CD8-positive, alpha-beta memory T cell (primary cell): ENCODE measurements at regions not wholly inside any gene's neighbourhood (a gene's known extent, or its start where the extent isn't known, plus 50 kb on each side); places are given as distances from the start of the nearest gene placed in this dataset.

ENCODE experiments used
- CTCF ChIA-PET: fragments of 350-600 bp; sonication (Branson Sonifier 250); formaldehyde crosslinking; loops from one replicate; lab custom pipeline; 2021; ENCODE audit warnings: antibody characterized with exemption; lab: Charles Lee
- POLR2A ChIA-PET: fragments of 350-600 bp; sonication (Branson Sonifier 250); formaldehyde crosslinking; loops from one replicate; lab custom pipeline; 2021; ENCODE audit warnings: antibody characterized with exemption; lab: Charles Lee
- DNase-seq, 5 donors: peaks; one replicate each; pipeline versions ENCODE4 v3.0.0 to v3.0.0-alpha.2; 2020 to 2022; ENCODE audit warnings: mixed read lengths in 1 of 5
- H3K27ac ChIP-seq: one replicate; pipeline ENCODE4 v1.7.0; 2013; ENCODE audit warnings: low read depth, mild to moderate bottlenecking, low read length, moderate library complexity
- H3K27me3 ChIP-seq: 2 replicates; pipeline ENCODE4 v1.7.0; 2013; ENCODE audit warnings: low read length, mild to moderate bottlenecking; ENCODE audit not compliant: insufficient read depth, poor library complexity, severe bottlenecking
- H3K36me3 ChIP-seq: 2 replicates; pipeline ENCODE4 v1.7.0; 2013; ENCODE audit warnings: mild to moderate bottlenecking, low read length, moderate library complexity; ENCODE audit not compliant: insufficient read depth
- H3K4me1 ChIP-seq: 2 replicates; pipeline ENCODE4 v1.7.0; 2013; ENCODE audit warnings: mild to moderate bottlenecking, low read length, moderate library complexity; ENCODE audit not compliant: insufficient read depth
- H3K4me3 ChIP-seq: 2 replicates; pipeline ENCODE4 v1.7.0; 2013; ENCODE audit warnings: mild to moderate bottlenecking, low read length
- H3K9me3 ChIP-seq: 2 replicates; pipeline ENCODE4 v1.7.0; 2013; ENCODE audit warnings: mild to moderate bottlenecking, low read length
- H3K27ac Mint-ChIP-seq, 8 donors: one replicate each; pipeline ENCODE4 v1.8.0; 2020 to 2021; ENCODE audit warnings: mixed read lengths in 8 of 8, mild to moderate bottlenecking in 6 of 8, inconsistent platforms in 3 of 8, moderate library complexity in 3 of 8
- H3K27me3 Mint-ChIP-seq, 2 donors: one replicate each; pipeline ENCODE4 v1.8.0; 2020 to 2021; ENCODE audit warnings: mixed read lengths in 2 of 2, mild to moderate bottlenecking in 1 of 2, moderate library complexity in 1 of 2
- H3K36me3 Mint-ChIP-seq, 3 donors: one replicate each; pipeline ENCODE4 v1.8.0; 2020 to 2021; ENCODE audit warnings: mixed read lengths in 3 of 3, inconsistent platforms in 1 of 3, mild to moderate bottlenecking in 1 of 3
- H3K4me1 Mint-ChIP-seq, 3 donors: one replicate each; pipeline ENCODE4 v1.8.0; 2020 to 2021; ENCODE audit warnings: mixed read lengths in 3 of 3, inconsistent platforms in 1 of 3, mild to moderate bottlenecking in 1 of 3
- H3K4me3 Mint-ChIP-seq, 7 donors: one replicate each; pipeline ENCODE4 v1.8.0; 2020 to 2021; ENCODE audit warnings: mixed read lengths in 7 of 7, mild to moderate bottlenecking in 6 of 7, moderate library complexity in 4 of 7, inconsistent platforms in 2 of 7
- H3K9me3 Mint-ChIP-seq, 5 donors: one replicate each; pipeline ENCODE4 v1.8.0; 2020 to 2022; ENCODE audit warnings: mixed read lengths in 5 of 5, mild to moderate bottlenecking in 3 of 5, moderate library complexity in 2 of 5, inconsistent platforms in 1 of 5

- no peak for DNase-seq
- no peaks in the 10 kb centered on the region for H3K4me1 ChIP-seq
- no peak overlapping the region for H3K4me3 ChIP-seq
- H3K36me3 Mint-ChIP-seq = peaks cover 0 to 2% (median 0%) of the 10 kb centered on the region in 3 donors
- ChIA-PET CTCF (no interaction called here), POLR2A (no interaction called here)
- peak overlapping the region in 2 of 8 donors; percentile 21 to 62 for H3K27ac Mint-ChIP-seq
- no peaks in the 10 kb centered on the region for H3K4me1 Mint-ChIP-seq
- no peak overlapping the region for H3K27ac ChIP-seq
- H3K9me3 Mint-ChIP-seq = peaks cover 0 to 3% (median 0%) of the 10 kb centered on the region in 5 donors
- no peaks in the 10 kb centered on the region for H3K27me3 ChIP-seq
- peaks cover 3 to 18% of the 10 kb centered on the region in 2 donors for H3K27me3 Mint-ChIP-seq
- no peaks in the 10 kb centered on the region for H3K9me3 ChIP-seq
- H3K4me3 Mint-ChIP-seq = no peak overlapping the region
- H3K36me3 ChIP-seq = no peaks in the 10 kb centered on the region
Measured at GRCh38 chr2:8615576-8616281, 66.1 kb upstream of the ID2 start.

DNA sequence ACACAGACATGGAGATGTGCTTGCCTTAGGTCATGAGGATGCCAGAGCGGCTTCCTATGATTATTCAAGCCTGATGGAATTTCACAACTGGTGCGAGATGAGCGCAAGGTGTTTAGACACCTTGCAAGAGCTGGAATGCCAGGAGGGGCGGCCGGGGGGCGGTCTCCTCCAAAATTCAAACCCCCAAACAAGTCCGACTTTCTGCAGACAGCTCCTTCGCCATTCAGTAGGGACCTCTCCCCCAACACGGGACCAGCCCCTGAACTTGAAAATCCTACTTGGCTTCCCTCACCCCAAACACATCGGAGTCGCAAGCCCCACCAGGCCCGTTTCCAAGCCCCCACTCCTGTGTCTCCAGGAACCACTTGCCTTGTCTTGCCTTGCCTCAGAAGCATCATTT, 64.8 kb upstream of the ID2 start:
- Histone ChIP-seq H3K4me3 (no peak overlapping the region), H3K4me1 (no peaks in the 10 kb centered on the region), H3K27me3 (no peaks in the 10 kb centered on the region), H3K27ac (no peak overlapping the region), H3K36me3 (no peaks in the 10 kb centered on the region), H3K9me3 (no peaks in the 10 kb centered on the region)
- no peak overlapping the region for H3K4me3 Mint-ChIP-seq
- no peak for DNase-seq
- H3K4me1 Mint-ChIP-seq = no peaks in the 10 kb centered on the region
- H3K36me3 Mint-ChIP-seq = no peaks in the 10 kb centered on the region
- POLR2A ChIA-PET = no interaction called here
- CTCF ChIA-PET = no interaction called here
- H3K9me3 Mint-ChIP-seq = no peaks in the 10 kb centered on the region
- no peak overlapping the region for H3K27ac Mint-ChIP-seq
- peaks cover 6 to 18% of the 10 kb centered on the region in 2 donors for H3K27me3 Mint-ChIP-seq

DNA sequence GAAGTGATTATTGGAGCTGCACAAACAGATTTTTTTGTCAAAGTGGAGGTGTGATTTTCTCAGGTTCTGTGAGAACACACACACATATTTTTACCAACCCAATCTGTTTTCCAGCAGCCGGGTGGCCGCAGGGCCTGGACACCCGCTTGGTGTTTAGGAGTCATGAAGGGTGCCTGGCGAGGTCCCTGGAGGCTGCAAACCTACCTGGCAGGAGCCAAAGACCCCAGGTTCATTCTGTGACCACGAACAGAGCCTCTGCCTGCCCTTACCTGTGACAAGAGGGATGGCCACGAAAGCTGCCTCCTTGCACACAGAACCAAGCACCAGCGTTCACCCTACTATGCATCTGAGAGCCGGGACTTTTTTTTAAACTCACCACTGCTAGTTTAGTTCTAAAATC, 64.3 kb upstream of the ID2 start:
- Mint-ChIP-seq H3K4me1 (no peaks in the 10 kb centered on the region), H3K27me3 (peaks cover 6 to 18% of the 10 kb centered on the region in 2 donors), H3K27ac (no peak overlapping the region), H3K9me3 (no peaks in the 10 kb centered on the region), H3K36me3 (no peaks in the 10 kb centered on the region), H3K4me3 (no peak overlapping the region)
- no peaks in the 10 kb centered on the region for H3K36me3 ChIP-seq
- H3K4me1 ChIP-seq = no peaks in the 10 kb centered on the region
- no peaks in the 10 kb centered on the region for H3K27me3 ChIP-seq
- CTCF ChIA-PET = no interaction called here
- no peaks in the 10 kb centered on the region for H3K9me3 ChIP-seq
- H3K27ac ChIP-seq = no peak overlapping the region
- no peak overlapping the region for H3K4me3 ChIP-seq
- no peak for DNase-seq
- POLR2A ChIA-PET = no interaction called here

DNA sequence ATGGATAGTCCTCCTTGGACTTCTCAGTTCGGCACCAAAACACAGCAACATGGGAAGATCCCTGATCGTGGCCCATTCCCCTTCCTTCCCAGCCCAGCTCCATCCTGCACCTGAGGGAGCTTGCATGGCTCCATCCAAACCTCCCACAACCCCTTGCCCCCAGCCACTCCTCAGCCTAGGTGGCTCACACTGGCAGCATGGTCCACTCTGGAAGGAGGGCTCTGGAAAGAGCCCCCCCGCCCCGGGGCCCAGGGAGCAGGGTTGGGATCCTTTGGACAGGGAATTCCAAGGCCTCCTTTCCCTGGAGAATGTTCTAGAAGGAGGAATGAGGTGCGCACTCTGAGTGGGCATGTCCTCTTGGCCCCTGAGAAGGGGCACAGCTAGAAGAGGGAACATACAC, 62.8 kb upstream of the ID2 start:
- Histone ChIP-seq H3K27me3 (no peaks in the 10 kb centered on the region), H3K4me1 (no peaks in the 10 kb centered on the region), H3K36me3 (no peaks in the 10 kb centered on the region), H3K27ac (no peak overlapping the region), H3K4me3 (no peak overlapping the region), H3K9me3 (no peaks in the 10 kb centered on the region)
- Mint-ChIP-seq H3K4me3 (no peak overlapping the region), H3K36me3 (no peaks in the 10 kb centered on the region), H3K27me3 (peaks cover 6 to 23% of the 10 kb centered on the region in 2 donors), H3K4me1 (no peaks in the 10 kb centered on the region), H3K27ac (no peak overlapping the region), H3K9me3 (no peaks in the 10 kb centered on the region)
- POLR2A ChIA-PET = no interaction called here
- CTCF ChIA-PET = no interaction called here
- DNase-seq = no peak

DNA sequence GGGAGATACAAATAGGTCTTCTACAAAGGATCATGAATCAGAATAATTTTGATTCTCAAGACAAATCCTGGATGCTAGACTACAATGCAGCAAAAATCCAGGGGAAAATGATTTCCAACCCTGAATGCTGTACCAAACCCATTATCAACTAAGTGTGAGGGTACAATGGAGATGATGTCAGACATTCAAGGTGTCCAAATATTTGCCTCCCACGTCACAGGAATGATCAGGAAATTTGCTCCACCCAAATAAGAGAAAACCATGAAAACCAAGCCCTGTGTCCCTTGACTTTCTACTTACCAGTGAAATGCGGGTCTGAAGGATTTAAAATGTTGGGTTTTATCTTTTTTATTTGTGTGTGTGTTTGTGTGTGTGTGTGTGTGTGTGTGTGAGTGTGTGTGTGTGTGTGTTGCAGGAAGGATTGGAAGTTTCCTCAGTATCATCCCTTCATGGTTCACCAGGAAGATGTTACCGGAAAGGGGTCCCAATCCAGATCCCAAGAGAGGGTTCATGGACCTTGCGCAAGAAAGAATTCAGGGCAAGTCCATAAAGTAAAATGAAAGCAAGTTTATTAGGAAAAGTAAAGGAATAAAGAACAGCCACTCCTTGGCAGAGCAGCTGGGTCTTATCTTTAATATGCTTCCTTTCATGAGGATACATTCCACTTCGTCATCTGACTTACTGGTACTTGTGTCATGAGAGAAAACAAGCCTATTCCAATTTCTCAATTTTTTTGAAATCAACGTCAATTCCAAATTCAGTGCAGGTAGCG, 61.1 kb upstream of the ID2 start:
- no peaks in the 10 kb centered on the region for H3K36me3 Mint-ChIP-seq
- POLR2A ChIA-PET = no interaction called here
- CTCF ChIA-PET = no interaction called here
- no peak overlapping the region for H3K27ac Mint-ChIP-seq
- no peaks in the 10 kb centered on the region for H3K9me3 Mint-ChIP-seq
- no peaks in the 10 kb centered on the region for H3K36me3 ChIP-seq
- peaks cover 6 to 17% of the 10 kb centered on the region in 2 donors for H3K27me3 Mint-ChIP-seq
- H3K4me3 Mint-ChIP-seq = no peak overlapping the region
- no peaks in the 10 kb centered on the region for H3K4me1 ChIP-seq
- H3K4me3 ChIP-seq = no peak overlapping the region
- no peak for DNase-seq
- H3K27ac ChIP-seq = no peak overlapping the region
- no peaks in the 10 kb centered on the region for H3K27me3 ChIP-seq
- no peaks in the 10 kb centered on the region for H3K9me3 ChIP-seq
- no peaks in the 10 kb centered on the region for H3K4me1 Mint-ChIP-seq

GRCh38 chr2:8622199-8622911, 59.5 kb upstream of the ID2 start:
- peaks cover 6 to 17% of the 10 kb centered on the region in 2 donors for H3K27me3 Mint-ChIP-seq
- H3K9me3 Mint-ChIP-seq = no peaks in the 10 kb centered on the region
- no peaks in the 10 kb centered on the region for H3K36me3 ChIP-seq
- H3K27ac ChIP-seq = no peak overlapping the region
- no peaks in the 10 kb centered on the region for H3K36me3 Mint-ChIP-seq
- no peak overlapping the region for H3K27ac Mint-ChIP-seq
- CTCF ChIA-PET = interaction anchor here (0.8 kb wide), 1 partner anchor 21 kb away, joined by 4 read pairs; no protein-coding TSS in a partner anchor
- H3K9me3 ChIP-seq = no peaks in the 10 kb centered on the region
- no peaks in the 10 kb centered on the region for H3K4me1 ChIP-seq
- POLR2A ChIA-PET = interaction anchor here (0.6 kb wide), 1 partner anchor 11 kb away, joined by 4 read pairs; no protein-coding TSS in a partner anchor
- no peak overlapping the region for H3K4me3 ChIP-seq
- DNase-seq = no peak
- no peaks in the 10 kb centered on the region for H3K27me3 ChIP-seq
- no peak overlapping the region for H3K4me3 Mint-ChIP-seq
- H3K4me1 Mint-ChIP-seq = no peaks in the 10 kb centered on the region

DNA sequence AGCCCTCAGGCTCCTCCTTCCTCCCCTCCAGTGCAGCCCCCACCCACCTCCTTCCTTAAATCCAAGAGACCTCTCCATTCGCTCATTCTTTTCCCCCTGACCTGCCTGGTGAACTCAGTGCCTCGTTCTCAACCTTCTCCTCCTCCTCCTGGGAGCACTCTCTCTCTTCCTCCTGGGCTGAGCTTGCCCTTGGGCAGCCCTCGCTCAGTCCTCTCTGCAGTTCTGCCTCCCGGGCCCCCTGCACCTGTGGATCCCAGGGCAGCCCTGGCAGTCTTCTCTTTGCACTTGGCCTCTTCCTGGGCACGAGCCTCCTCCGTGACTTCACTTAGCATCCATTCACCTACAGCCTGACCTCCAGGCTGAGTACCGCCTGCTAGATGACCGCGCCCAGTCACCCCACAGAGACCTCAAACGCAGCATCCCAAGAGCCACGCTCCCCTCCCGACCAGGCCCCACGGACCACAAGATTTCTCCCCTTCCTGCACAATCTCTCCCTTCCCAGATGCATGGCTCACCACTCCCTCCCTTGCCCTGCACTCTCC, 58.9 kb upstream of the ID2 start:
- Histone ChIP-seq H3K4me1 (no peaks in the 10 kb centered on the region), H3K4me3 (no peak overlapping the region), H3K27me3 (no peaks in the 10 kb centered on the region), H3K9me3 (no peaks in the 10 kb centered on the region), H3K36me3 (no peaks in the 10 kb centered on the region), H3K27ac (no peak overlapping the region)
- no peak for DNase-seq
- no peak overlapping the region for H3K27ac Mint-ChIP-seq
- no peaks in the 10 kb centered on the region for H3K4me1 Mint-ChIP-seq
- peaks cover 6 to 17% of the 10 kb centered on the region in 2 donors for H3K27me3 Mint-ChIP-seq
- POLR2A ChIA-PET = no interaction called here
- H3K36me3 Mint-ChIP-seq = no peaks in the 10 kb centered on the region
- no peaks in the 10 kb centered on the region for H3K9me3 Mint-ChIP-seq
- CTCF ChIA-PET = no interaction called here
- no peak overlapping the region for H3K4me3 Mint-ChIP-seq

DNA sequence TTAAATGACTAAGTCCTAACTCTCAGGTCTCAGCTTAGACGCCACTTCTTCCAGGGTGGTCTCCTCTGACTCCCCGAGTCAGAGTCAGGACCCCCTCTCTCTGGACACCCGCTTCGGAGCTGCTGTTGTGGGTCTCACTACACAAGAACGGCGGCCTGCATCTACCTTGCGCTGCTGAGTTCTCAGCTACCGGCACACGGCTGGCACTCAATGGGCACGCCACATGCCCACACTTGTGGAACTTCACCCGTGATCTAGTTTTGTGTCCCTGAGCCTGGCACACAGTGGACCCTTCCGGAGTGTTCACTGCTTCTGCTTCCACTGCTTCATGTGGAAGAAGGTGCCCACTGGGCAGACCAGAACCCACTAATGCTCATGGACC, 58.3 kb upstream of the ID2 start:
- Histone ChIP-seq H3K9me3 (no peaks in the 10 kb centered on the region), H3K27me3 (no peaks in the 10 kb centered on the region), H3K4me1 (no peaks in the 10 kb centered on the region), H3K27ac (no peak overlapping the region), H3K36me3 (no peaks in the 10 kb centered on the region), H3K4me3 (no peak overlapping the region)
- DNase-seq = no peak
- Mint-ChIP-seq H3K4me1 (peaks cover 0 to 3% (median 3%) of the 10 kb centered on the region in 3 donors), H3K27me3 (peaks cover 6 to 14% of the 10 kb centered on the region in 2 donors), H3K9me3 (no peaks in the 10 kb centered on the region), H3K36me3 (no peaks in the 10 kb centered on the region), H3K4me3 (no peak overlapping the region), H3K27ac (no peak overlapping the region)
- ChIA-PET POLR2A (no interaction called here), CTCF (no interaction called here)
